ENCODE measurements at regions not wholly inside any gene's neighbourhood (a gene's known extent, or its start where the extent isn't known, plus 50 kb on each side); places are given as distances from the start of the nearest gene placed in this dataset.

GRCh38 chr5:167763772-167764171 lies 527.7 kb upstream of the WWC1 start:
- no peak for TF ChIP-seq POLR2A (IDR thresholded peaks at IDR 0.05)
- TF ChIP-seq, protein P1, sequence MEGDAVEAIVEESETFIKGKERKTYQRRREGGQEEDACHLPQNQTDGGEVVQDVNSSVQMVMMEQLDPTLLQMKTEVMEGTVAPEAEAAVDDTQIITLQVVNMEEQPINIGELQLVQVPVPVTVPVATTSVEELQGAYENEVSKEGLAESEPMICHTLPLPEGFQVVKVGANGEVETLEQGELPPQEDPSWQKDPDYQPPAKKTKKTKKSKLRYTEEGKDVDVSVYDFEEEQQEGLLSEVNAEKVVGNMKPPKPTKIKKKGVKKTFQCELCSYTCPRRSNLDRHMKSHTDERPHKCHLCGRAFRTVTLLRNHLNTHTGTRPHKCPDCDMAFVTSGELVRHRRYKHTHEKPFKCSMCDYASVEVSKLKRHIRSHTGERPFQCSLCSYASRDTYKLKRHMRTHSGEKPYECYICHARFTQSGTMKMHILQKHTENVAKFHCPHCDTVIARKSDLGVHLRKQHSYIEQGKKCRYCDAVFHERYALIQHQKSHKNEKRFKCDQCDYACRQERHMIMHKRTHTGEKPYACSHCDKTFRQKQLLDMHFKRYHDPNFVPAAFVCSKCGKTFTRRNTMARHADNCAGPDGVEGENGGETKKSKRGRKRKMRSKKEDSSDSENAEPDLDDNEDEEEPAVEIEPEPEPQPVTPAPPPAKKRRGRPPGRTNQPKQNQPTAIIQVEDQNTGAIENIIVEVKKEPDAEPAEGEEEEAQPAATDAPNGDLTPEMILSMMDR (IDR thresholded peaks at IDR 0.05), result no peak
